AG09319 (cell line): ENCODE measurements at regions not wholly inside any gene's neighbourhood (a gene's known extent, or its start where the extent isn't known, plus 50 kb on each side); places are given as distances from the start of the nearest gene placed in this dataset.

ENCODE experiments used
- DNase-seq: peaks from one replicate; pipeline ENCODE4 v3.0.0-alpha.2; 2010; ENCODE audit warnings: low read depth; ENCODE audit errors: extremely low read depth
- TF ChIP-seq, protein P1 (sequence below): IDR thresholded peaks from 2 replicates; pipeline ENCODE4 v1.5.1; 2011; ENCODE audit warnings: low read depth, mild to moderate bottlenecking, inconsistent platforms, low read length, moderate library complexity

GRCh38 chr7:115516341-115516740 lies 514.2 kb downstream of the TFEC start:
- no peak for DNase-seq
- TF ChIP-seq, protein P1, sequence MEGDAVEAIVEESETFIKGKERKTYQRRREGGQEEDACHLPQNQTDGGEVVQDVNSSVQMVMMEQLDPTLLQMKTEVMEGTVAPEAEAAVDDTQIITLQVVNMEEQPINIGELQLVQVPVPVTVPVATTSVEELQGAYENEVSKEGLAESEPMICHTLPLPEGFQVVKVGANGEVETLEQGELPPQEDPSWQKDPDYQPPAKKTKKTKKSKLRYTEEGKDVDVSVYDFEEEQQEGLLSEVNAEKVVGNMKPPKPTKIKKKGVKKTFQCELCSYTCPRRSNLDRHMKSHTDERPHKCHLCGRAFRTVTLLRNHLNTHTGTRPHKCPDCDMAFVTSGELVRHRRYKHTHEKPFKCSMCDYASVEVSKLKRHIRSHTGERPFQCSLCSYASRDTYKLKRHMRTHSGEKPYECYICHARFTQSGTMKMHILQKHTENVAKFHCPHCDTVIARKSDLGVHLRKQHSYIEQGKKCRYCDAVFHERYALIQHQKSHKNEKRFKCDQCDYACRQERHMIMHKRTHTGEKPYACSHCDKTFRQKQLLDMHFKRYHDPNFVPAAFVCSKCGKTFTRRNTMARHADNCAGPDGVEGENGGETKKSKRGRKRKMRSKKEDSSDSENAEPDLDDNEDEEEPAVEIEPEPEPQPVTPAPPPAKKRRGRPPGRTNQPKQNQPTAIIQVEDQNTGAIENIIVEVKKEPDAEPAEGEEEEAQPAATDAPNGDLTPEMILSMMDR: no peak

DNA sequence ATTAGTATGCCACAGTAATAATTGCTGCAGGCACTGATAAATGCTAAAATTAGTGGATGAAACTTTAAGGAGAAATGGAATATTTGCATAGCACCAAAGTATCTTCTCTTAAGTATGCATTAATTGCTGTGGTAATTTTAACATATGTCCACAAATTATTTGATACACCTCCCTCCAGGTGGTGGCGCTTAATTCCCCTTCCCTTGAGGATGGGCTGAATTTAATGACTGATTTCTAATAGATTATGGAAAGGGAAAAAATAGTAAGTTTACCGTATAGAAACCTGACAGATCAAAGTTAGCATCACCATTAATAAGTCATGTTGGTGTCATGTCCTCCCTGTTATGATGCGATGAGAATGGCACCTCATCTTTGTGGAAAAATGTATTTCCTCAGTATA lies 519.2 kb downstream of the TFEC start:
- TF ChIP-seq, protein P1: no peak
- DNase-seq: no peak

GRCh38 chr7:115505136-115505535 lies 525.4 kb downstream of the TFEC start:
- TF ChIP-seq, protein P1: no peak
- no peak for DNase-seq

DNA sequence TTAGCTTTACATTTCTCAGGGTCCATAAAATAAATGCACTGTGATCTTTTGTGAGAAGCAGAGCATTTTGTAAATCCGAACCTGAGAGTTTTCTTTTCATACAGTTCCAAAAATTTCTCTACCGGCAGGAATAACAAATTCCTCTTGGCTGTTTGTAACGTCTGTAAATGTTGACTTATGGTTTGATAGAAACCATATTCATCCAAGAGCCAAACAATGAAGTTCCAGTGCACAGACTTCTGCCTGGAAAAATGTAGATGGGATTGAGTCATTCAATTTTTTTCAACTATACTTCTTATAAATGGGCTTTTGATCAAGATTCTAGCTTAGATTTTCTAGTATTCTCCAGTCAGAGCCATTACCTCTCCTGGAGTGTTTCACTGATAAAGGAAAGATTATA lies 530.6 kb downstream of the TFEC start:
- TF ChIP-seq, protein P1: no peak
- DNase-seq: no peak

DNA sequence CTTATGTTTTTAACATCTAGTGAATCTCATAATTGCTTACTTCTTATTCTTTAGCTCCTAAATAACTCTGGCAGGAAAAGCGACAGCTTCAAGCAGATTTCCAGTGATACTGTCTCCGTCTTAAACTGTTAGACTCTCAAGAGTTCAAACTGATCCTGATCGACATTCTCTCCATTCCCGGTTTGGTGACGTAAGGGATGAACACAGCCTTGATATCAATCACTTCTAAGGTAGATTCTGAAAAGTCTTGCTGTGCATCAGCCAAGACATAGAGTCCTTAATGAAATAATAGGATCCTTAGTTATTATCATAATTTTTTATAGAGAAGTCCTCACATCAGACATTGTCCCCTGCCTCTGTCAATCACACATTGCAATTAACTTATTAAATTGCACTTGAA lies 534.6 kb downstream of the TFEC start:
- TF ChIP-seq, protein P1: no peak
- DNase-seq: no peak

DNA sequence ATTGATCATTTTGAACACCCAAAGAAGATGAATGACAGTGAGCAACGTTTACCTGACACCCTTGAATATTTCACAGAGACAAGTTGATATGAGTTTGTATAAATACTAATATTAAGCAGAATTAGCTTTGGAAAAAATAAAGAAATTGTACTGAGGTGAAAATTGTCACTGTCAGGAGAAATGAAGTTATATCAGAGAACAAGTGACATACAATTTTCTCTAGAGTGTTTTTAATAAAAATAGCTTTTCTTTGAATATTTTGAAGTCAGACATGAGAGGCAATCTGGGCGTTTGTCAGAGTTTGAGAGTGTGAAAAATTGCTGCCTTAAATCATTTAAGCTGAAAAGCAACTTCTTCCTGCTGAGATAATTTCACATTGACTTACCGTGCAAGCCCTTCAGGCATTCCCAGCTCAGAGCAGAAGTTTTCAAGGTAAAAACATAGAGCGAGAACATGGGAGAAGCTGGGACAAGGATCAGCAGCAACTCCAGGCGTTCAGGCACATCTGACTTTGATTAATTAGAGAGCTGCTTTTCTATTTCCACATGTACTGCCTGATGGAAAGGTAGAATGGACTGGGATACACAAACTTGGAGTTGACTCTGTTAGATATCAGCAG lies 535.9 kb downstream of the TFEC start:
- TF ChIP-seq, protein P1: no peak

DNA sequence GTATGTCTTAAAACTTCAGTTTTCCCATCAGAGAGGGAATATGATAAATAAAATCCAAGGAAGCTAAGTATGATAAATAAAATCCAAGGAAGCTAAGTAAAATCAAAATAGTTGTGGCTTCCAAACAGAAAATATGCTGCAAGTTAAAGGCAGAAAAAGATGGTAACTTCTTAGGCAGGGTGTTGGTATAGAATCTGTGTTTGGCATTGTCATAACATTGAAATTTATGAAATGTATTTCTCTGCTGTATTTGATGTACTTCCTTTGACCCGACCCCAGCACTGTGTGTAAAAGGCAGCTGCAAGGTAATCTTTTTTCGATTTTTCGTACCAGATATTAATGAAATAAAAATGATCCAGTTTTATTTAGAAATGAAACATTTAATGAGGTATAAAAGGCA lies 537.2 kb downstream of the TFEC start:
- TF ChIP-seq, protein P1: no peak
- DNase-seq: no peak

More for the DNA sequence above, 535.9 kb downstream of the TFEC start:
- DNase-seq: no peak
